D721Med (cell line): ENCODE measurements at regions not wholly inside any gene's neighbourhood (a gene's known extent, or its start where the extent isn't known, plus 50 kb on each side); places are given as distances from the start of the nearest gene placed in this dataset.

Source experiments
- DNase-seq: peaks from one replicate; pipeline ENCODE4 v3.0.0; 2011; ENCODE audit warnings: low spot score; ENCODE audit not compliant: insufficient read length
- FAIRE-seq: peaks from 2 replicates; lab custom pipeline; 2011; peaks lifted over from hg19 to GRCh38; lab: Jason Lieb, UNC
- TF ChIP-seq, protein P1 (sequence below): IDR thresholded peaks from 2 replicates; pipeline ENCODE4 v1.5.1; 2012; ENCODE audit warnings: mild to moderate bottlenecking, control low read depth; ENCODE audit not compliant: insufficient read depth; ENCODE audit errors: missing control alignments

DNA sequence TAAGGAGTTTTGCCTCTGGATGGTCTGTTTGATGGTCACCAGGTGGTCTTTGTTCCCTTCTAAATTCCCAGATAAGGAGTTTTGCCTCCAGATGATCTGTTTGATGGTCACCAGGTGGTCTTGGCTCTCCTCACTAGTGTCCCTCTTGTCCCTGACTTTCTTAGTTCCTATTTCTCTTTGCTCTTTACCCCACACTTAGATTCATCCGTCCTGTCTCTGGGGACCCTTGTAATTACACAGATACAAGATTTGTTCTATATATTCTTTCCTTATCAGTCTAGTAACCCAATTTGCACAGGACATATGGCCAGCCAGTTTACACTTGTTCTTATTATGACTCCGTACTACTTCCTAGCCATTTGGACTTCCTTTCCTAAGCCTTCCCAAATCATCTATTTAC lies 84.0 kb upstream of the B3GAT2 start:
- TF ChIP-seq, protein P1, sequence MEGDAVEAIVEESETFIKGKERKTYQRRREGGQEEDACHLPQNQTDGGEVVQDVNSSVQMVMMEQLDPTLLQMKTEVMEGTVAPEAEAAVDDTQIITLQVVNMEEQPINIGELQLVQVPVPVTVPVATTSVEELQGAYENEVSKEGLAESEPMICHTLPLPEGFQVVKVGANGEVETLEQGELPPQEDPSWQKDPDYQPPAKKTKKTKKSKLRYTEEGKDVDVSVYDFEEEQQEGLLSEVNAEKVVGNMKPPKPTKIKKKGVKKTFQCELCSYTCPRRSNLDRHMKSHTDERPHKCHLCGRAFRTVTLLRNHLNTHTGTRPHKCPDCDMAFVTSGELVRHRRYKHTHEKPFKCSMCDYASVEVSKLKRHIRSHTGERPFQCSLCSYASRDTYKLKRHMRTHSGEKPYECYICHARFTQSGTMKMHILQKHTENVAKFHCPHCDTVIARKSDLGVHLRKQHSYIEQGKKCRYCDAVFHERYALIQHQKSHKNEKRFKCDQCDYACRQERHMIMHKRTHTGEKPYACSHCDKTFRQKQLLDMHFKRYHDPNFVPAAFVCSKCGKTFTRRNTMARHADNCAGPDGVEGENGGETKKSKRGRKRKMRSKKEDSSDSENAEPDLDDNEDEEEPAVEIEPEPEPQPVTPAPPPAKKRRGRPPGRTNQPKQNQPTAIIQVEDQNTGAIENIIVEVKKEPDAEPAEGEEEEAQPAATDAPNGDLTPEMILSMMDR, result no peak
- DNase-seq, result no peak
- FAIRE-seq, result no peak

DNA sequence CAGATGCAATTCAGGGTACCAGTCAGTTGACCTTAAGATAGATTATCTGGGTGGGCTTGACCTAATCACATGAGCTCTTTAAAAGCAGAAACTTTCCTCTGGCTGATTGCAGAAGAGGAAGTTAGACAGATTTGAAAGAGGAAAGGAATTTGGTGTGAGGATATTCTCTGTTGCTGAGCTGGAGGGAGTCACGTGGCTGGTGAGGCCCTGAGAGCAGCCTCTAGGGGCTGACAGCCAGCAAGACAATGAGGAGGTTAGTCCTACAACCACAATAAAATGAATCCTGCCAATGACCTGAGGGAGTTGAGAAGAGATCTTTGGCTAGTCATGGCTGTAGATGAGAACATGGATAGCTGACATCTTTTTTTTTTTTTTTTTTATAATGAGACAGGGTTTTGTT lies 87.0 kb upstream of the B3GAT2 start:
- TF ChIP-seq, protein P1, result no peak
- no peak for DNase-seq
- no peak for FAIRE-seq

DNA sequence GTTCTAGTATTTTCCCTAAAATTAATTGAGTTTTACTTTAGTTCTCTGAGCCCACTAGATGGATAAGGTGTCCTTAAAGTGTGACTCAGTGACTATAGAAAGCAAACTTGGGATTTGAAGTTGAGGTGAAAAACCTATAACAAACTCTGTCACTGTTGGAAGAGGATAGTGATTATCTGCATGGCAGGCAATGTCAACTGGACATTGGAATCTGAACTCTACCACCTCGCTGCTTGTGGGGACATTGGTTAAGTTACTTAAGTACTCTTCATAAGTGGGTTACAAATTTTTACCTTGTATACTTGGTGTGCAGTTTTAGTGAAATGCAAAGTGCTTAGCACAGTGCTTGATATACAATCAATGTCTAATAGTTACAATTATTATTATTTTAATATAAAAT lies 87.9 kb upstream of the B3GAT2 start:
- TF ChIP-seq, protein P1, result no peak
- DNase-seq (no peak), FAIRE-seq (no peak)

DNA sequence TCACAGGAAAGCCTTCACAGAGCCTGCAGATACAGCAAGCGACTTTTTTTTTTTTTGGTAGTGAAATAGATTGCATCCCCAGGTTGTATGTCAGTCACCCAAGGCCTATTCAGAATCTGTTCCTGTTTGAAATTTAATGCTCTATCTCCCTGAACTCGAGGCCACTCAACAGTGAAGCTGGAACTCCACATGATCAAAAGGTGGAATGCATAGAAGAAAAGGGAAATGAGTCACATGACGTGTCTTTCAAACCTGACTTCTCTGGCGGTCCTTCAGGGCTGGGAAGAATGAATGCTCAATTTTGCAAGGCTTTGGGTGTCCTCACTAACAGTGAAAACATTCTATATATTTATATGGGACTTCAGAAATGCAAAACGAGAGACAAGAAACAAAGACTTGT lies 88.4 kb upstream of the B3GAT2 start:
- FAIRE-seq, result no peak
- no peak for DNase-seq
- TF ChIP-seq, protein P1, result no peak

DNA sequence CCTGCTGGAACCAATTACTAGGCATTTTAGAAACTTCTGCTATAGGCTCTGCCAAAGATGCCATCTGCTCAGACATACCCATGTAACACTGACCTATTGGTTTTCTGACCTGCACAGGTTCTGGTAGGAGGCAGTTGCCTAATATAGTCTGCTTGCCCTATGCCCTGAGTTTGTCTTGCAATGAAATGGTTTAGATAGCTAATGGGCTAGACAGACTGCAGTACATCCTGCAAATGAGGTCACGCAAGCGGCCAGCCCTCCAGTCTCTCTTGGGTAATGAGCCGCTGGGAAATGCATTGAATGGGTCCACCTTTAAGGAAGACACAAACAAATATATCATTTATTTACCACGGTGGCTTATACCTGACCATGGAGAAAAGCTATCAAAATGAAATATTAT lies 90.6 kb upstream of the B3GAT2 start:
- no peak for FAIRE-seq
- no peak for DNase-seq
- TF ChIP-seq, protein P1, result no peak

DNA sequence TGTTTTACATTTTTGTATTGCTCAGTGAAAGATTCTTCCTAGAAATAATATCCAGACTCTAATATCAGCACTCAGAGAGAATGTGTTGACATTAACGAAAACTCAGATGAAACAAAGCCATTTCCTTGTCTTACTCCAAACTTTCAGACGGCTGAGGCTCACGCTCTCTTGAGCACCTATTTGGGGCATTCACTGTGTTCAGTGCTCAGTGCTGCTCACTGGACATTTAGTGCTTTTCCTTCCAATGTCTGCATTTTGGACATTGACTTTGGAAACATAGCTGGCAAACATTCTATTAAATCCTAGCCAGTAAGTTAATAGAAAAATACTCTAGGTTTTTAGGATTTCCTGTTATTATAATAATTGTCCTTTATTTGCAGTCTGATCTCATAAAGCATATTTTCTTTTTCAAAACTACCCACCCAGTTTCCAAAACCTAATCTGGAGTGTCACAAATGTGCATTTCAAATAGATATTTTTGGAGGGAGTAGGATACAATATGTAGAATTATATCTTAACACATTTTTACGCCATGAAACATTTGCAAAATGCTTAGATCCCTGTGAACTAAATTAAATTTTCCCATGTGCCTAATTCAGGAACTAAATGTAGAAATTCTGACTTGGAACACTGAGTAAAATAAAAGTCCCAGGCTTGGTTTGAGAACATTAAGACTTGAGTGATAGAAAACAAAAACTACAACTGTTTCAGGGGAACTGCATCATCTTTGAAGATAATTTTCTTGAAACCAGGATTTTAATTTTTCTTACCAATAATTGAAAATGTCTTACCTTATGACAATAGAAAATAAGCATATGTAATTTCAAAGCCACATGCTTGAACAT lies 91.7 kb upstream of the B3GAT2 start:
- DNase-seq, result no peak
- TF ChIP-seq, protein P1, result no peak
- FAIRE-seq, result no peak

DNA sequence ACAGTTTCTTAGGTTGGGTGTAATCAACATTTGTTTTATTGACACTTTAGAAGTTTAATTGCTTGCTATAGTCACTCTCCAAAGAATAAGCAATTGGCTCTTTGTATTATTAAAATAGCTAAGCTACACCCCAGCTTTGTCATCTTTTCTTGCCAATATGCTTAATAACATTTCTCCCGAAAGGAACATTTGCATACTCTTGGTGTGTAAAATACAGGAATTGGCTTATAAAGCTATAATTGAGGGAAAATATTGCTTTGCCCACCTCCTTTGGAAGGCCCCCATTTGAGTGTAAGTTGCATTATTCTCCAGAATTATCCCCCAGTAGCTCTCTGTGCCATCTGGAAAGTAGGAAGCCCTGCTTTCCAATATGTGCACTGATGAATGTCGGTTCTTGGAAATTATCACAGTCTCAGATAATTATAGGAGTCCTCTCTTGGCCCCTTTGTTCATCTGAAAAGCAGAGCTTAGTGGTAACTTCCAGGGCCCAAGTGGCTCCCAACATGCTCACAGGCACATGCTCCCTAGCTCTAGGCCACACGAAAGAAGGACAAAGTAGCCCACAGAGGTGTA lies 92.4 kb upstream of the B3GAT2 start:
- FAIRE-seq, result no peak

More for the DNA sequence above, 92.4 kb upstream of the B3GAT2 start:
- TF ChIP-seq, protein P1, result no peak
- DNase-seq, result no peak
